ENCODE measurements at regions not wholly inside any gene's neighbourhood (a gene's known extent, or its start where the extent isn't known, plus 50 kb on each side); places are given as distances from the start of the nearest gene placed in this dataset.

GRCh38 chr3:194874206-194874605 is 188.5 kb downstream of the FAM43A start:
- Histone ChIP-seq H3K4me1 (peaks cover 37% of the 10 kb centered on the region), H3K9me3 (0 out of 3 replicates have a peak, but pooled peaks cover 4% of the 10 kb centered on the region), H3K4me2 (no peak overlapping the region), H3K4me3 (no peak overlapping the region), H3K27ac (no peak overlapping the region; a peak in 1 of 6 replicates)
- ChIA-PET POLR2A (no interaction called here), CTCF (interaction anchor here (0.6 kb wide), 1 partner anchor 283 kb away, joined by 3 read pairs; no protein-coding TSS in a partner anchor)
- 95% methylated on average over 5 of the region's 5 CpGs for WGBS (ENCODE audit: missing lambda C conversion rate)
- DNase-seq (ENCODE audit: low read depth in 1 of 2, low spot score in 1 of 2) = no peak
- no peak for ATAC-seq
- FAIRE-seq = no peak
- TF ChIP-seq FOXS1 (CRISPR knock-in tag; IDR thresholded peaks at IDR 0.05) = no peak
- TF ChIP-seq TP53 (CRISPR knock-in tag; IDR thresholded peaks at IDR 0.05) = no peak

- 98% methylated on average over 6 of the region's 9 CpGs for WGBS (ENCODE audit: missing lambda C conversion rate)
- Histone ChIP-seq H3K4me1 (peaks cover 37% of the 10 kb centered on the region), H3K4me3 (no peak overlapping the region), H3K4me2 (no peak overlapping the region), H3K27ac (no peak overlapping the region), H3K9me3 (0 out of 3 replicates have a peak, but pooled peaks cover 4% of the 10 kb centered on the region)
- ChIA-PET CTCF (no interaction called here), POLR2A (no interaction called here)
- TF ChIP-seq BHLHE40 (IDR thresholded peaks at IDR 0.05; ENCODE audit: low read depth, low read length) (no peak), FOSB (CRISPR knock-in tag; IDR thresholded peaks at IDR 0.05) (no peak)
- FAIRE-seq = no peak
- no peak for ATAC-seq
- no peak for DNase-seq (ENCODE audit: low read depth in 1 of 2, low spot score in 1 of 2)
These were observed 189.1 kb downstream of the FAM43A start for GRCh38 chr3:194874783-194875182.

- Histone ChIP-seq H3K4me3 (no peak overlapping the region), H3K27ac (no peak overlapping the region), H3K9me3 (no peaks in the 10 kb centered on the region), H3K4me2 (no peak overlapping the region), H3K4me1 (peaks cover 29% of the 10 kb centered on the region)
- POLR2A ChIA-PET = no interaction called here
- FAIRE-seq (no peak), DNase-seq (ENCODE audit: low read depth in 1 of 2, low spot score in 1 of 2) (no peak), ATAC-seq (no peak)
- CTCF ChIA-PET = no interaction called here
- TF ChIP-seq MAX (IDR thresholded peaks at IDR 0.05) = no peak
- TF ChIP-seq RARB (CRISPR knock-in tag; IDR thresholded peaks at IDR 0.05) = no peak
- TF ChIP-seq PHF8 (IDR thresholded peaks at IDR 0.05; ENCODE audit: borderline replicate concordance, low read depth) = no peak
- TF ChIP-seq ZSCAN20 (CRISPR knock-in tag; IDR thresholded peaks at IDR 0.05) = no peak
- no peak for TF ChIP-seq HOXB13 (CRISPR knock-in tag; IDR thresholded peaks at IDR 0.05; ENCODE audit: low read depth)
- no peak for TF ChIP-seq BCL3 (IDR thresholded peaks at IDR 0.05)
- no peak for TF ChIP-seq ZNF302 (CRISPR knock-in tag; IDR thresholded peaks at IDR 0.05)
- TF ChIP-seq FOSB (CRISPR knock-in tag; IDR thresholded peaks at IDR 0.05) = no peak
- TF ChIP-seq CHD4 (IDR thresholded peaks at IDR 0.05; ENCODE audit: borderline replicate concordance) = no peak
- no peak for TF ChIP-seq ZFP36 (IDR thresholded peaks at IDR 0.05; ENCODE audit: borderline replicate concordance, partially characterized antibody)
- TF ChIP-seq PBX3 (IDR thresholded peaks at IDR 0.05) = no peak
- no peak for TF ChIP-seq HOXA7 (CRISPR knock-in tag; IDR thresholded peaks at IDR 0.05)
- TF ChIP-seq SREBF2 (IDR thresholded peaks at IDR 0.05) = no peak
- TF ChIP-seq NFE2L2 (conservative IDR thresholded peaks at IDR 0.05; ENCODE audit: low read length) = no peak
- TF ChIP-seq ATOH8 (CRISPR knock-in tag; IDR thresholded peaks at IDR 0.05; ENCODE audit: low read depth) = no peak
- TF ChIP-seq HOXB5 (CRISPR knock-in tag; IDR thresholded peaks at IDR 0.05) = no peak
- no peak for TF ChIP-seq EHMT2 (IDR thresholded peaks at IDR 0.05; ENCODE audit: low read depth)
- 83% methylated on average over 19 of the region's 20 CpGs for WGBS (ENCODE audit: missing lambda C conversion rate)
These were observed 190.1 kb downstream of the FAM43A start for GRCh38 chr3:194875581-194876402.

All from A549 (cell line).